ENCODE measurements at regions not wholly inside any gene's neighbourhood (a gene's known extent, or its start where the extent isn't known, plus 50 kb on each side); places are given as distances from the start of the nearest gene placed in this dataset.
"Not testable (repeated sequence)": the region's sequence is repeated elsewhere in the genome, so short reads cannot be mapped to it uniquely, and the experiment has no call there.

DNA sequence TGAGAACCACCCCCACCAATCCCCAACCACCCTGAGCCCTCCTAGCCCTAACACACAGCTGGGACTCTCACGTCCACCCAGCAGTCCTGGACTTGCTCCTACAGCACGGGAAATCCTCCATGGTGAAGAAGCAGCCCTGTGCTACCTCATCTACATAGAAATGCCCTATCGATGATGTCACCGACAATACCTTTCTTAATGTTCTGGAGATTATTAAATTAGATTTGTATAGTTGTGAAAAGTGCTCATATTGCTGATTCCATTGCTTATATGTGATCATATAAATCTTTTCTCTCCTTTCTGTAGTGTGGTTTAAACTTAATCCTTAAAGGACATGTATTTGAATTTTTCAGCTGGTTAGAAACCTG, 97.1 kb downstream of the PPIAL4G start:
- DNase-seq (ENCODE audit: low spot score), result not testable (repeated sequence)

DNA sequence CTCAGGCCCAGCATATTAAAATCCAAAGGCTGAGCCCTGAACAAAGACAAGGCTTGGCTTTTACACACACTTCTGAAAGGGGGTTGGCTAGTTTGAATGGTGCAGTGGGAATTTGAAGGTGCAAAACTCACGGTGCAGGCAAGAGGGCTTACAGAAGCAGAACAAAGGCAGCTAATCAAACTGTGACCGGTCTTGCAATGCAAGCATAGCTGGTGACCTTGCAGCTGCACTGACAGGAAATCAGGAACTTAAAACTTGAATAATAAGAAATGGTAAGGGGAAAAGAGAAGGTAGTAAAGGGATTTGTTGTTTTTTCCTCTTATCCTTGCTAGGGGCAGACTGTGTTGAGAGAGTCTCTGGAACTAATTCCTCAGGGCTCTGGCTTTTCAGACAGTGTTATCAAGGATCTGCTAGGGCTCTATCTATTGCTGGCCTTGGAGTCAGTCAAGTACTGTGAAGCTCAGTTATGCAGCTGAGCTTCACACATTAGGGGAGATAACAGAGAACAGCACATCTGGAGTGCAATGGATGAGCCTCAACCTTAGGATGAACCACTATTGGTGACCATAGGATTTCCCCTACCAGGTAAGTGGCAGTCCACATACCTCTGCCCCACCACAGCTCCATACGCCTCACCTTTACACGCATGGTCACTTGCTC, 97.6 kb downstream of the PPIAL4G start:
- DNase-seq (ENCODE audit: low spot score), result no peak

DNA sequence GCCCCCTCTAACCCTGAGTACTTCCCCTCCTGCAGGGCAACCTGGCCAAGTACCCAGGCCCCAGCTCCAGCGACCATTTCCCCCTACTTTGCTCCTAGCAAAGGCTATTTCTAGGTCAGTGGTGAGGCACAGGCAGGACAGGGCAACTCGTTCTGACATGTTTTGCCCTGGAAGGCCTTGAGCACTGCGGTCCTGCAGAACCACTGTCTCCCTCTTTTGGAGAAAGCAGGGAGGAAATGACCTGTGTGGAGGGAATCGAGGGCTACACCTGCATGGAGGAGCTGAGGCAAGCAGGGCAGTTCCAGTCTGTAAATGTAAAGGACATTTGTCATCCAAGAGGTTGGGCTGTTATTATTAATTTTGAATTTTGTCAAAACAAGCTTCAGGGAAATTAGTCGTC, 99.1 kb downstream of the PPIAL4G start:
- DNase-seq (ENCODE audit: low spot score), result no peak

DNA sequence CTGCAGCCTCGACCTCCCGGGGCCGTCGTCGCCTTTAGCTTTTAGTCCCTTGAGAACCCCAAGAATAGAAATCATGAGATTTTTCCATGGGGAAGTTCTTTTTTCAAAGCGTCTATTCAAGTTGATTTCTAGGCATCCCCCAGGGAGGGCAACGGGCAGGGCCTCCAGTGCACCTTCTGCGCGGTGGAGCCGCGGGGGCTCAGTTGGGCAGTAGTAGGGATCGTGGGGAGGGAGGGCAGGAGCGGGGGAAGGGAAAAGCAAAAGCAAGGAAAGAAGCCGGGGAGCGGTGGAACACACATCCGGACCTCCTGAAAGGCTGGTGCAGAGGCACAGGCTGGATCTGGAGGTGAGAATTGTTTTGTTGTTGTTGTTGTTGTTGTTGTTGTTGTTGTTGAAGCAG, 103.4 kb downstream of the PPIAL4G start:
- DNase-seq (ENCODE audit: low spot score), result no peak

DNA sequence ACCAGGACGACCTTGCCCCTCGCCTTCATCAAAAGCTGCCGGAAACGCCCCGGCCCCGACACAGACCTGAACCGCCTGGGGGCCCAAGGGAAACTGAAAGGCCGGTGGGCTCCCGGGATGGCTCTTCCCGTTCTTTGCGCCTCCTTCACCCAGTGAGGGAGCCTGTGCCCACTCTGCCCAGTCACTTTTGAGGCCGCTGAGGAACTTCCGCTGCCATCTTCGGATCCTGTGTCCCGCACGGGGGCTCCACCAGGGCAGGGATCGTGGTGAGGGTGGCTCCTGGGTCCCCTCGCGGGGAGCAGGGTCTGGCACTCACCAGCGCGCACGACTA, 104.0 kb downstream of the PPIAL4G start:
- no peak for DNase-seq (ENCODE audit: low spot score)

DNA sequence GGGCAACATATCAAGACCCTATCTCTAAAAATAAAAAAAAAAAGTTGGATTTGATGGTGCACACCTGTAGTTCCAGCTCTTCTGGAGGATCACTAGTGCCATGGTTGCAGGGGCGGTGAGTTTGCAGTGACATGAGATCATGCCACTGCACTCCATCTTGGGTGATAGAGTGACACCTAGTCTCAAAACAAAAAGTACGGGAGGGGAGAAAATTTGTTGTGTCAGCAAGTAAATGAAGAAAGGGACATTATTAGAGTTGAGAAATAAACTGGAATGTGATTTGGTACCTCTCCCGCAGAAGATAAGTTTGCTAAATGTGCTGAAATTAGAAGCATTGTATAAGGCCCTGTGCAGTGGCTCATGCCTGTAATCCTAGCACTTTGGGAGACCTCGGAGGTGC, 105.1 kb downstream of the PPIAL4G start:
- DNase-seq (ENCODE audit: low spot score), result not testable (repeated sequence)

DNA sequence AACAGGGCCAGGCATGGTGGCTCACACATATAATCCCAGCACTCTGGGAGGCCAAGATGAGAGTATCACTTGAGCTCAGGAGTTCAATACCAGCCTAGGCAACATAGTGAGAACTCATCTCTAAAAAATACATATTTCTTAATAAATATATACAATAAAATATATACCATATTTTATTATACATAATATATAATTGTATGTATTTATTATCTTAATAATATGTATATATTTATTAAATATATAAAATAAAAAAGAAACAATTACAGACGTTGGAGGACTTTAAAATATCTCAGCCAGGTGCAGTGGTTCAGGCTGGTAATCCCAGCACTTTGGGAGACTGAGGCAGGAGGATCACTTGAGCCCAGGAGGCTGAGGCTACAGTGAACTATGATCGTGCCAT, 106.1 kb downstream of the PPIAL4G start:
- not testable (repeated sequence) for DNase-seq (ENCODE audit: low spot score)

DNA sequence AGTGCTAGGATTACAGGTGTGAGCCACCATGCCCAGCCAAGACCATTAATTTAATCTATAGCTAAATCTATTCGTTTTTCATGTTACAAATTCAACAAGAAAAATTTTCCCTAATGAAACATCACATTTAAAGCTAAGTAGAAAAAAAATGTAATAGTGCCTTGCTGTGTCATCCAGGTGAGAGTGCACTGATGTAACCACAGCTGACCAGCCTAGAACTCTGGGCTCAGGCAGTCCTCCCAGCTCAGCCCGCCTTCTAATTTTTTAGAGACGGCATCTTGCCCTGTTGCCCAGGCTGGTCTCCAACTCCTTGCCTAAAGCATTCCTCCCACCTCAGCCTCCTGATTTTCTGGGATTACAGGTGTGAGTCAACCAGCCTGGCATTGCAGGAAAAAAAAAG, 109.0 kb downstream of the PPIAL4G start:
- no peak for DNase-seq (ENCODE audit: low spot score)

DNA sequence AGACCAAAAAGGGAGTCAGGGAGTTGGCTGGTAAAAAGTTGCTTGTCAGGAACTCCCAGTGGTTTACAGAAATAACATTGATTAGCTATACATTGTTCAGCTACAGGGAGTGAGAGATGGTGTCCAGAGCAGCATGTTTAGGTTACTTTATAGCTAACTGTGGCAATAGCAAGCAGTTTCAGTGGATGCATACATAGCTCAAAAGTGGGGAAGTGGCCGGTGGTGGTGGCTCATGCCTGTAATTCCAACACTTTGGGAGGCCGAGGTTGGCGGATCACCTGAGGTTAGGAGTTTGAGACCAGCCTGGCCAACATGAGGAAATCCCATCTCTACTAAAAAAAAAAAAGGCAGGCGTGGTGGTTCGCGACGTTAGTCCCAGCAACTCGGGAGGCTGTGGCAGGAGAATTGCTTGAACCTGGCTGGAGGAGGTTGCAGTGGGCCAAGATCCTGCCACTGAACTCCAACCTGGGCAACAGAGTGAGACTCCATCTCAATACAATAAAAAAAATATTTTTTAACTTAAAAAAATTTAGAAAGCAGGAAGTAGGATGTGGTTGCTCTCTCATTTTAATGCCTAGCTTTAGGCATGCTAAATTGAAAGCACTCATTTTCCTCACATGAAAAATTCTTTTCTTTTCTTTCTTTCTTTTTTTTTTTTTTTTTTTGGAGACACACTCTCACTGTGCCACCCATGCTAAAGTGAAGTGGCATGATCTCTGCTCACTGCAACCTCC, 109.7 kb downstream of the PPIAL4G start:
- no peak for DNase-seq (ENCODE audit: low spot score)

DNA sequence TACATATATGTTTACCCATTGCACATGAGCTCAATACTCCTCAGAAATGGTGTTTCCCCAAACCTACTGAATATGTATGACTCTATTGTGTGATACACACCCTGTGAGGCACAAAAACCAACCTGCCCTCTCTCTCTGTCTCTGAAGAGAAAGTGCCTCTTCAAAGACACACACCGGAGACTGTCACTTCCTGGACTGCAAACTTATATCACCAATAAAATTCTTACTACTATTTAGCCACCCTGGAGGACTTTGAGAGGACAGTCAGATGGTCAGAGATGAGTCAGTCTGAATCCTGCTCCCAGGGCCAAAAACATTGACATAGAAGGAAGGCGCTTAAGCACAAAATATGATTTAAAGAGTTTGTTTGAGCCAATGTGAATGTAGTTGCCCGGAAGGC, 110.4 kb downstream of the PPIAL4G start:
- DNase-seq (ENCODE audit: low spot score), result no peak

DNA sequence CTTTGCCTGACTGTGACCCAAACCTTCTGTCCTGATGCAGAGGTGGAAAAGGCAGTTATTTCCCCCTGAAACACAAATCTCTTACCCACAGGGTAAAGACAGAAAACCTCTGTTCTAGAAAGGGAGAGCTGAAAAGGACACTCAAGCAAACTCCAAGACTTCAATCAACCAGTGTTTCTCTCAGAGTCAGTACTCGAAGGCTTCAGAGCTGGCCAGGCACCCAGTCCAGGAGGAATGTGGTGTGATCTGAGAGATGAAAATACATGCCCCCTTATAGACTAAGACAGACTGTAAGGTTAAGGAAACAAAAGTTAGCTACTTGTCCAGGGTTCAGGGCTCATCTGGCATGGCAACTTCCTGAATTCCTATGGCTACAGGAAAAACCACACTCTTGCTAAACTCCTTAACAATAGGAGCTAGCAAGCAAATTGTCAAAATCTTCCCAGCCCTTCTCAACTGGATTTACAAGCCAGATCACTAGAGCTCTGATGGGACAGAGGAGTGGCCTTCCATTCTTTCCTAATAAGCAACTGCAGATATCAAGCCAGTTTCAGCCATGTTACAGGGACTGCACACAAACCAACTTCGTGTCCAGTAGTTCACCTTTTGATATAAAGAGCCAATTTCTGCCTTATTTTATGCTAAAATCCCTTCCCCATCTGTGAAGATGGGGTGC, 110.9 kb downstream of the PPIAL4G start:
- DNase-seq (ENCODE audit: low spot score), result not testable (repeated sequence)

DNA sequence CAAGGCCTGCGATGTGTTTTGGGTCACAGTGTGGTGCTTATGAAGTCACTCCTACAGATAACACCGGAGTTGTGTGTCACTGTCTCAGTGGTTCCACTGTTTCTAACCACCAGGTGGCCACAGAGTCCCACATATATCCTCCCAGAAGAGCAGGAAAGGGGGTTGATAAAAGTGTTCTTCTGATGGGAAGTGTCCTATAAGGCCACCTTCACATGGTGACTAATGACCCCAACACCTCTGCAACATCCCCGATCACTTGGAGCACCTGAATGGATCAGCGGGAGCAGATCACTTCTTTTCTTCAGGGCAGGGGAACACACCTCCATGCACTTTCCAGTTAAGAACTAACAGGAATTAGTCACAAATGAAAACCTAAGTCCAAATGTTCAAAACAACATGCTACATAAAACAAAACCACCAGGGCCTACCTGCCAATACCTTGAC, 111.5 kb downstream of the PPIAL4G start:
- DNase-seq (ENCODE audit: low spot score), result peak; percentile 77

DNA sequence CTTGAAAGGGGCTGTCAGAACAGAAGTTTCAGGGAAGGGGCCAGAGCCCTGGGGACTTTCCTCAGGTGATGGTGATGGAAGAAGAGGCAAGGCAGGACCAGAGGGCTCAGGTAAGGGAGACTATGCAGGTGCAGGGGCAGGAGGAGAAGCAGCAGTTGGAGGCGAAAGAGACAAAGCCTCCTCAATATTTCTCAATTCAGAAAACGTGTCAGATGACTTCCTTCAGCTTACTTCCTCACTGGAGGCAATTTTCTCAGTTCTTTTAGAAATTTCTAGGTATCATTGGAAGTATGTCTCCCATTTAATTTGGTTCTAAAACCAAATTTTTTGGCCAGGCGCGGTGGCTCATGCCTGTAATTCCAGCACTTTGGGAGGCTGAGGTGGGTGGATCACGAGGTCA, 112.4 kb downstream of the PPIAL4G start:
- DNase-seq (ENCODE audit: low spot score), result not testable (repeated sequence)

DNA sequence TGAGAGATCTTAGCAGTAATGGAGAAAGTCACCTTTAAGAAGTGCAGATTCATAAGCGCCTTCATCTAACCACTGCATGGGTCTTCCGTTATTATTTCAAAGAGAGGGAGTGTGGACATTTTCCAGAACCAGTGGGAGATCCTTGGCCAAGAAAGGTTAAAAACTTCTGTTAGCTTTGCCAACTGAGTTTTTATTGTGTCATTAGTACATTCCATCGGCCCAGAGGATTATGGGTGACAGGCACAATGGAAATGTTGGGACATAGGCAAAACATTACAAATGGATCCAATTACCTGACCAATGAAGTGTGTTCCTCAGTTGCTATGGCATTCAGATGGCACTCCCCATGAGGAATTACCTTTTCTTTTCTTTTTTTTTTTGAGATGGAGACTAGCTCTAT, 115.5 kb downstream of the PPIAL4G start:
- DNase-seq (ENCODE audit: low spot score), result no peak

DNA sequence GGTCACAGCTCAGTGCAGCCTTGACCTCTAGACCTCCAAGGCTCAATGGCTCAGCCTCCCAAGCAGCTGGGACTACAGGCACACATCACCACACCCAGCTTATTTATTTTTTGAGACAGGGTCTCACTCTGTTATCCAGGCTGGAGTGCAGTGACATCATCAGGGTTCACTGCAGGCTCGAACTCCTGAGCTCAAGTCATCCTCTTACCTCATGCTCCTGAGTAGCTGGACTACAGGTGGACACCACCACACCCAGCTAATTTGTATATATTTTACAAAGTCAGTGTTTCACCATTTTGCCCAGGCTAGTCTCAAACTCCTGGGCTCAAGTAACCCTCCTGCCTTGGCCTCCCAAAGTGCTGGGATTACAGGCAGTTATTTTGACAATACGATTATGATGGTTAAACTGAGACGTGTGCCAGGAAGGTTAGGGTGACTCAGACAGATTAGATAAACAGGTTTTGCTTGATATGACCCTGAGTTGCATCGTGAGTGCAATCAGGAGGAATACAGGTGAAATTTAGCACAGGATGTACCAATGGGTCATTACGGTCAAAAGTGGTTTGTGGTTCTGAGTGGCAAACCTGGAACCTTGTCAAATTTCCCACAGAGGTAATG, 116.9 kb downstream of the PPIAL4G start:
- not testable (repeated sequence) for DNase-seq (ENCODE audit: low spot score)

DNA sequence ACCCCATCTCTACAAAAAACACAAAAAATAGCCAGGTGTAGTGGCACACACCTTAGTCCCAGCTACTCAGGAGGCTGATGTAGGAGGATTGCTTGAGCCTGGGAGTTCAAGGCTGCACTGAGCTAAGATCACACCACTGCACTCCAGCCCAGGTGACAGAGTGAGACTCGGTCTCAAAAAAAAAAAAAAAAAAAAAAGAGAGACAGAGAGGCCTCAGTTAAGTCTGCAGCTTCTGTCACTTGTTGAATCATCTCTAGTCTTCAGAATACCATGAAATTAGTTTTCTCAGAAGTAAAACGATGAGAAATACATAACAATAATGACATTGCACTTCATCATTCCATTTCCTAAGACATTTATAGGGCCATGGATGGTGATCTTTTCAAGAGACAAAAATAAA, 118.0 kb downstream of the PPIAL4G start:
- DNase-seq (ENCODE audit: low spot score), result not testable (repeated sequence)

DNA sequence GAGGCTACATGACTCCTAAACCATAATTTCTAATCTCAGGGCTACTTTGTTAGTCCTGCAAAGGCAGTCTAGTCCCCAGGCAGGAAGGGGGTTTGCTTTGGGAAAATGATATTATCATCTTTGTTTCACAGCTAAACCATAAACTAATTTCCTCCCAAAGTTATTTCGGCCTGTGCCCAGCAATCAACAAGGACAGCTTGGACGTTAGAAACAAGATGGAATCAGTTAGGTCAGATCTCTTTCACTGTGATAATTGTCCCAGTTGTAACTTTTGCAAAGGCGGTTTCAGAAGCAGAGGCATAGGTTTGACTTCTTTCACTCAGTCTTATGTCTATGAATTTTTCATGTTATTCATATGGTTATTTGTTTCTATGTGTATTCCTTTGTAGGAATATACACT, 119.1 kb downstream of the PPIAL4G start:
- not testable (repeated sequence) for DNase-seq (ENCODE audit: low spot score)

DNA sequence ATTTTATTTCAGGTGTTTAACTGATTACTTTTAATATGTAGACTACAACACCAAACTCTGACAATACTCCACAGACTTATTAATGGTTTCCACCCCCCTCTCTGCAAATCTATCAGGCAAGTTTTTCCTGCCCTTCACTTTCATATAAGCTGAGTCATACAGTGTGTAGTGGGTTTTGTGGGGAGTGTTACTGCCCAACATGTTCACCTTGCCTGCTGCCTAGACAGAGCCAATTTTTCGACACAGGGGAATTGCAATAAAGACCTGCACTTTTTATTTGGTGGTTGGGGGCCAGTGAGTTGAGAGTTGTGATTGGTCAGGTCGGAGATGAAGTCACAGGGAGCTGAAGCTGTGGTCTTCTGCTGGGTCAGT, 119.7 kb downstream of the PPIAL4G start:
- no peak for DNase-seq (ENCODE audit: low spot score)

DNA sequence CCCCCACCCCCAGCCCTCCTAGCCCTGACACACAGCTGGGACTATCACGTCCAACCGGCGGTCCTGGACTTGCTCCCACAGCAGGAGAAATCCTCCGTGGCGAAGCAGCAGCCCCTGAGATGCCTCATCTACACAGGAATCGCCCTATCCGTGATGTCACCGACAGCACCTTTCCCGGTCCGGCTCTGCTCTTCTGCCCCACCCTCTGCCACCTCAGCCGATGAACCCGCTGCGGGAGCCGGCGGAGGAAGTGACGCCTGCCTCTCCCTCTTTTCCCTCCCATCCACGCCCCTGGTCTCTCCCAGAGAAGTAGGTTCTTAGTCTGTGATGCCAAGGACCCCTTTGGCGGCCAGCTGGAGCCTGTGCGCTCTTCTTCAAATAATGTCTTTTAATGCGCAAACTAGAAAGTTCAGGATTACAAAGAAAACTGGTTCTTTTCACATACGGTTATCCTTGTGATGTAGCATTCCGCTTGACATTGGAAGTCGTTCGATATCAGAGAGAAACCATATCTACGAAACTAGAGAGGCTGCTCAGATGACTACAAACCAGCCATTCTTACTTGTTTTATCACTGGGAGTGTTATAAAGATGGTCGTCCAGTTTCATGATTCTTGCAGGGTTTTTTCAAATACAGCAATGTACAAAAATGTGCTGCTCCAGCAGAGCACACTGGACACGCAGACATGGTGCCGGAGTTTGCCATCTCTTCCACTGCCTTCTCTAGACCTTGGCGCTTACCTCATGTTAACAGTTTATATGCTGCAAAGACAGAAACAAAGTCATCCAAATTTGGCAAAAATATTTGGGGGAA, 120.3 kb downstream of the PPIAL4G start:
- DNase-seq (ENCODE audit: low spot score), result peak; percentile 19

DNA sequence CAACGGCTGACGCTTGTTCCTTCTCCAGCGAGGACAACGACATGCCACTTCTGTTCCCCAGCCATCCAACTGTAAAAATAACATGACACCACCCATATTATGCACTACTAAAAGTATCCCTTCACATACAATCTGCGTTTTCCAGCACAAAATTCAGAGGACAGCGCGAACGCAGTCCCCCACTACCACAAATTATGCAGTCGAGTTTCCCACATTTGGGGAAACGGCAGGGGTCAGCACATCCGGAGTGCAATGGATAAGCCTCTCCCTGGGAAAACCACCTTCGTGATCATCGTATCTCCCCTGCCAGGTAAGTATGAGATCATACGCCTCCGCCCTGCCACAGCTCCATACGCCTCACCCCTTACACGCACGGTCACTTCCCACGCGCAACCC, 120.9 kb downstream of the PPIAL4G start:
- DNase-seq (ENCODE audit: low spot score), result no peak

DNA sequence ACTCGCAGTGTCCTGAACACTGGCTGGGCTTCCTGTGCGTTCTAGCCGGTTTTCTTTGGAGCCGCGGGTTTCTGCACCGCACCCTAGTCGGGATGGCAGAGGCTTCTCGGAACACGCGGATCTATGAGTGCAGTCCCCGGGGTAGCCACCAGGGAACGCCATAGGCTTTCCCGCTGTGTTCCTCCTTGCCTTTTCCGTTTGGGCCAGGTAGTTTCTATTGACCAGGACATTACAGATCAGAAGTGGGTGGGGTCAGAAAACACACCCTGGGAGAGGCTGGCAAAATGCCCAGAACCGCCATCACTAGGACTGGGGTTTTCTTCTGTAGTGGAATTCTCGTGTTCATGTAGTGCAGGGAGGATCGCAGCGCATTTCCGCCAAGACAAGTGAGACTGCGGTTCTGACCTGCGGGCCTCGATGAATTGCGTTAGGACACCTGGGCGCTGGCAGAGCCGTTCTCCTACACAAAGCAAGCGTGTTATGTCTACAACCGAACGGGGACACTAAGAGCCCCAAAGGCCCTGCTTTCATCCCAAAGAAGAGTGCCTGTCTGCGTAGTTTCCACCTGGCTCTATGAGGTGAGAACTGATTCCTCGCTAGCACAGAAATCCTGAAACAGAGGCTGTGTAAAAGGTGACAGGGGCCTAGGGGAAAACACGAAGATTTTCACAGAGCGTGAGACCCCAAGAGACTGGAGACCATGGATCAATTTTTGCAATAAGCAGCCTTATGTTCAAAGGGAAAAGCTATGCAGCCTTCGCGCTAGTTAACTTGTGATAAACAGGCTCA, 121.5 kb downstream of the PPIAL4G start:
- DNase-seq (ENCODE audit: low spot score), result not testable (repeated sequence)
